NCI-H2107 treated with DMSO at 0.1 percent for 48 hours (cell line): ENCODE measurements at regions not wholly inside any gene's neighbourhood (a gene's known extent, or its start where the extent isn't known, plus 50 kb on each side); places are given as distances from the start of the nearest gene placed in this dataset.

ENCODE experiments used
- DNase-seq: peaks from one replicate; lab custom pipeline; 2025; ENCODE audit not compliant: unreplicated experiment; lab: John Stamatoyannopoulos, UW

- no peak for DNase-seq
Observed at GRCh38 chr2:215772634-215773563, 240.5 kb downstream of the MREG start.

GRCh38 chr2:215772003-215772402, 241.3 kb downstream of the MREG start:
- DNase-seq: no peak

- no peak for DNase-seq
Observed at GRCh38 chr2:215771241-215771640, 242.1 kb downstream of the MREG start.

- no peak for DNase-seq
Observed at GRCh38 chr2:215770668-215771067, 242.7 kb downstream of the MREG start.

GRCh38 chr2:215769246-215769645, 244.1 kb downstream of the MREG start:
- DNase-seq: no peak

- DNase-seq: no peak
Observed at GRCh38 chr2:215767625-215768024, 245.7 kb downstream of the MREG start.

GRCh38 chr2:215765729-215766360, 247.5 kb downstream of the MREG start:
- DNase-seq: no peak

- no peak for DNase-seq
Observed at GRCh38 chr2:215764441-215765048, 248.8 kb downstream of the MREG start.

- DNase-seq: no peak
Observed at GRCh38 chr2:215760557-215760956, 252.8 kb downstream of the MREG start.

- no peak for DNase-seq
Observed at GRCh38 chr2:215760091-215760490, 253.3 kb downstream of the MREG start.

GRCh38 chr2:215758691-215759090, 254.7 kb downstream of the MREG start:
- DNase-seq: no peak

GRCh38 chr2:215756346-215756730, 257.0 kb downstream of the MREG start:
- no peak for DNase-seq

GRCh38 chr2:215755641-215756345, 257.6 kb downstream of the MREG start:
- no peak for DNase-seq

GRCh38 chr2:215754546-215754945, 258.8 kb downstream of the MREG start:
- DNase-seq: no peak

- DNase-seq: no peak
Observed at GRCh38 chr2:215753808-215754207, 259.5 kb downstream of the MREG start.

- no peak for DNase-seq
Observed at GRCh38 chr2:215752991-215753390, 260.4 kb downstream of the MREG start.

- no peak for DNase-seq
Observed at GRCh38 chr2:215752436-215752835, 260.9 kb downstream of the MREG start.

- DNase-seq: no peak
Observed at GRCh38 chr2:215751911-215752272, 261.5 kb downstream of the MREG start.

- no peak for DNase-seq
Observed at GRCh38 chr2:215751200-215751910, 262.0 kb downstream of the MREG start.

- DNase-seq: no peak
Observed at GRCh38 chr2:215750763-215751162, 262.6 kb downstream of the MREG start.
